Stimulated activated CD4-positive, alpha-beta T cell treated with anti-CD3 and anti-CD28 coated beads, Interleukin-12 subunit alpha, Interleukin-12 subunit beta, amount 100 ng/mL, for 4 hours (primary cell): ENCODE measurements at regions not wholly inside any gene's neighbourhood (a gene's known extent, or its start where the extent isn't known, plus 50 kb on each side); places are given as distances from the start of the nearest gene placed in this dataset.

Experiments
- DNase-seq: peaks from one replicate; pipeline ENCODE4 v3.0.0-alpha.2; 2020

- no peak for DNase-seq
Measured at GRCh38 chr3:111244760-111245159, 173.1 kb downstream of the NECTIN3 start.

- DNase-seq, result no peak
Measured at GRCh38 chr3:111246967-111247760, 175.5 kb downstream of the NECTIN3 start.

- DNase-seq, result no peak
Measured at GRCh38 chr3:111248406-111248805, 176.8 kb downstream of the NECTIN3 start.

GRCh38 chr3:111249421-111249820, 177.8 kb downstream of the NECTIN3 start:
- no peak for DNase-seq

- DNase-seq, result no peak
Measured at GRCh38 chr3:111252779-111253178, 181.2 kb downstream of the NECTIN3 start.

GRCh38 chr3:111253733-111254132, 182.1 kb downstream of the NECTIN3 start:
- DNase-seq, result no peak

GRCh38 chr3:111260878-111261277, 189.3 kb downstream of the NECTIN3 start:
- no peak for DNase-seq

GRCh38 chr3:111269777-111270176, 198.2 kb downstream of the NECTIN3 start:
- DNase-seq, result no peak

GRCh38 chr3:111277226-111277625, 205.6 kb downstream of the NECTIN3 start:
- no peak for DNase-seq

- DNase-seq, result no peak
Measured at GRCh38 chr3:111278959-111279358, 207.3 kb downstream of the NECTIN3 start.

- DNase-seq, result no peak
Measured at GRCh38 chr3:111282024-111282423, 210.4 kb downstream of the NECTIN3 start.

- no peak for DNase-seq
Measured at GRCh38 chr3:111283165-111283564, 211.5 kb downstream of the NECTIN3 start.

GRCh38 chr3:111284503-111285183, 213.0 kb downstream of the NECTIN3 start:
- no peak for DNase-seq

- no peak for DNase-seq
Measured at GRCh38 chr3:111285184-111285538, 213.5 kb downstream of the NECTIN3 start.

- DNase-seq, result no peak
Measured at GRCh38 chr3:111285694-111286093, 214.1 kb downstream of the NECTIN3 start.

GRCh38 chr3:111286746-111287145, 215.1 kb downstream of the NECTIN3 start:
- no peak for DNase-seq

GRCh38 chr3:111292117-111292516, 220.5 kb downstream of the NECTIN3 start:
- DNase-seq, result no peak

GRCh38 chr3:111299192-111299615, 227.6 kb downstream of the NECTIN3 start:
- no peak for DNase-seq

GRCh38 chr3:111301238-111301798, 229.7 kb downstream of the NECTIN3 start:
- no peak for DNase-seq

- no peak for DNase-seq
Measured at GRCh38 chr3:111302063-111302462, 230.4 kb downstream of the NECTIN3 start.

GRCh38 chr3:111303760-111304159, 232.1 kb downstream of the NECTIN3 start:
- no peak for DNase-seq

- DNase-seq, result no peak
Measured at GRCh38 chr3:111307676-111308075, 234.3 kb upstream of the CD96 start.

GRCh38 chr3:111311126-111311525, 230.9 kb upstream of the CD96 start:
- DNase-seq, result no peak

GRCh38 chr3:111311709-111312235, 230.2 kb upstream of the CD96 start:
- DNase-seq, result no peak
